ENCODE measurements at regions not wholly inside any gene's neighbourhood (a gene's known extent, or its start where the extent isn't known, plus 50 kb on each side); places are given as distances from the start of the nearest gene placed in this dataset.

GRCh38 chr14:43249591-43249990 lies 1257.5 kb downstream of the FSCB start:
- no peak overlapping the region for H3K4me3 ChIP-seq (ENCODE audit: low read depth, low read length)
- no peak for DNase-seq (ENCODE audit: low read depth)
- TF ChIP-seq CTCF (IDR thresholded peaks at IDR 0.05; ENCODE audit: low read depth, low read length) = no peak
- TF ChIP-seq POLR2A (IDR thresholded peaks at IDR 0.05; ENCODE audit: extremely low read depth, insufficient read length) = no peak
- no peak for TF ChIP-seq MAX (IDR thresholded peaks at IDR 0.05; ENCODE audit: low read depth, low read length)
- TF ChIP-seq MYC (IDR thresholded peaks at IDR 0.05; ENCODE audit: low read depth, low read length) = no peak

GRCh38 chr14:43249116-43249515 lies 1258.0 kb downstream of the FSCB start:
- no peak for DNase-seq (ENCODE audit: low read depth)
- H3K4me3 ChIP-seq (ENCODE audit: low read depth, low read length) = no peak overlapping the region
- TF ChIP-seq MAX (IDR thresholded peaks at IDR 0.05; ENCODE audit: low read depth, low read length) (no peak), CTCF (IDR thresholded peaks at IDR 0.05; ENCODE audit: low read depth, low read length) (no peak), MYC (IDR thresholded peaks at IDR 0.05; ENCODE audit: low read depth, low read length) (no peak), POLR2A (IDR thresholded peaks at IDR 0.05; ENCODE audit: extremely low read depth, insufficient read length) (no peak)

GRCh38 chr14:43247877-43248276 lies 1259.2 kb downstream of the FSCB start:
- DNase-seq (ENCODE audit: low read depth) = no peak
- H3K4me3 ChIP-seq (ENCODE audit: low read depth, low read length) = no peak overlapping the region
- TF ChIP-seq CTCF (IDR thresholded peaks at IDR 0.05; ENCODE audit: low read depth, low read length) (no peak), MYC (IDR thresholded peaks at IDR 0.05; ENCODE audit: low read depth, low read length) (no peak), MAX (IDR thresholded peaks at IDR 0.05; ENCODE audit: low read depth, low read length) (no peak), POLR2A (IDR thresholded peaks at IDR 0.05; ENCODE audit: extremely low read depth, insufficient read length) (no peak)

GRCh38 chr14:43244142-43244625 lies 1262.9 kb downstream of the FSCB start:
- no peak for TF ChIP-seq CTCF (IDR thresholded peaks at IDR 0.05; ENCODE audit: low read depth, low read length)
- no peak for TF ChIP-seq POLR2A (IDR thresholded peaks at IDR 0.05; ENCODE audit: extremely low read depth, insufficient read length)
- TF ChIP-seq MAX (IDR thresholded peaks at IDR 0.05; ENCODE audit: low read depth, low read length) = no peak
- no peak for TF ChIP-seq MYC (IDR thresholded peaks at IDR 0.05; ENCODE audit: low read depth, low read length)
- DNase-seq (ENCODE audit: low read depth) = no peak

GRCh38 chr14:43243168-43243567 lies 1263.9 kb downstream of the FSCB start:
- no peak for DNase-seq (ENCODE audit: low read depth)
- TF ChIP-seq MAX (IDR thresholded peaks at IDR 0.05; ENCODE audit: low read depth, low read length) = no peak
- no peak for TF ChIP-seq MYC (IDR thresholded peaks at IDR 0.05; ENCODE audit: low read depth, low read length)
- no peak for TF ChIP-seq CTCF (IDR thresholded peaks at IDR 0.05; ENCODE audit: low read depth, low read length)
- TF ChIP-seq POLR2A (IDR thresholded peaks at IDR 0.05; ENCODE audit: extremely low read depth, insufficient read length) = no peak
- no peak overlapping the region for H3K4me3 ChIP-seq (ENCODE audit: low read depth, low read length)

More at GRCh38 chr14:43244142-43244625, 1262.9 kb downstream of the FSCB start:
- H3K4me3 ChIP-seq (ENCODE audit: low read depth, low read length) = no peak overlapping the region

All from NB4 (cell line).